CD1c-positive myeloid dendritic cell (primary cell): ENCODE measurements at regions not wholly inside any gene's neighbourhood (a gene's known extent, or its start where the extent isn't known, plus 50 kb on each side); places are given as distances from the start of the nearest gene placed in this dataset.

Source experiments
- DNase-seq: peaks from one replicate; pipeline ENCODE4 v3.0.0-alpha.2; 2016; ENCODE audit errors: extremely low spot score

- no peak for DNase-seq
Observed at GRCh38 chr2:217165547-217165946, 305.7 kb upstream of the TNP1 start.

- DNase-seq: no peak
Observed at GRCh38 chr2:217163987-217164386, 304.1 kb upstream of the TNP1 start.

DNA sequence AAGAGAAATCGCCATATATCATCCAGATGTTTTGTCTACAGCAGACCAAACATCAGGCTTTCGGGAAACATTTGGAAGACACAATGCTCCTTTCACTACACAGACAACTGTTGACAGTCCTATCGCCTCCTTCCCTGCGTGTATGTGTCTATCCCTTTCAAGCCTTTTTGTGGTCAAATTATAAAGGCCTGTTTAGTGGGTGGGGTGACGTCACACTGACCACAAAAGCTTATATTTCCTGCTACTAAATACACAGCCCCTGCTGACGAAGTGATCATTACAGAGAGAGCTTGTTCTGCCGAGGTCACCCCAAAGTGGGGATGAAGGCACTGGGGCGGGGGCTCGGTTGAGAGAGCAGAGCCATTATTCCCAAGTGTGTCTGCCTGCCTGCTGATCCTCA is 302.7 kb upstream of the TNP1 start:
- peak; percentile 70 for DNase-seq

- DNase-seq: peak; percentile 78
Observed at GRCh38 chr2:217160978-217161973, 301.4 kb upstream of the TNP1 start.

- DNase-seq: peak; percentile 19
Observed at GRCh38 chr2:217160103-217160743, 300.4 kb upstream of the TNP1 start.

DNA sequence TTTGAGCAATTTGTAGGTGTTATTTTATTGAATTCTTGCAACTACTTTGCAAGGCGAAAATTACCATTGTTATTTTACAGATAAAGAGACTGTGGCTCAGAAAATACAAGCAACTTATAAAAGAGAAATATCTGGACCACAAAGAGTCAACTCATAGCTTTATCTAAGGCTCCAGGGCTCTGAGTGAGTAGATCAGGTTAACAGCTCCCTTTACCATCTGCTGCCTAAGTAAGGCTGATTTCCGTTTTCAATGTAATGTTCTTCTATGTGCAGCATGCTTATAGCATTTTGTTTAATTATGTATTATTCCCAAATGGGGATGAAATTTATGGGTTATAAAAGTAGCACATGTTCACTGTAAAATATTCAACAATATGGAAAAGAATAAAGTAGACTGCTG is 299.1 kb upstream of the TNP1 start:
- DNase-seq: no peak

GRCh38 chr2:217157581-217157980 is 297.7 kb upstream of the TNP1 start:
- no peak for DNase-seq

DNA sequence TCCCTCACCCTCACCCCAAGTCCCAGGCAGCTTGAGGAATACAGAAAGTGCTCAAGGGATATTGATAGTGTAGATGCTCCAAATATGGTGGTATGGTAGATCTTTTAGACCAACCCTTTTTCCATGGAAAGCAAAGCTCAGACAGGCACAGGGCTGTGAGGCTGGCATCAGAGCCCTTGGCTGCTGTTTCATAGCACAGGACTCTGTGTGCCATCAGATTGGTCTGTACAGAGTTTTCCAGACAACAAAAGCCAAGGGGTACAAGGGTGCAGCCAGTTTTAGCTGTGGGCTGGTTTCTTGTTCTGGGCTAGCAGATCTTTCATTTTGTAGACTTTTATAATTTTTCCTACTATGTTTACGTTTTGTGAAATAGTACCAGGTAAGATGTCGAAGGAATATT is 296.9 kb upstream of the TNP1 start:
- no peak for DNase-seq

GRCh38 chr2:217154923-217155322 is 295.1 kb upstream of the TNP1 start:
- DNase-seq: no peak

DNA sequence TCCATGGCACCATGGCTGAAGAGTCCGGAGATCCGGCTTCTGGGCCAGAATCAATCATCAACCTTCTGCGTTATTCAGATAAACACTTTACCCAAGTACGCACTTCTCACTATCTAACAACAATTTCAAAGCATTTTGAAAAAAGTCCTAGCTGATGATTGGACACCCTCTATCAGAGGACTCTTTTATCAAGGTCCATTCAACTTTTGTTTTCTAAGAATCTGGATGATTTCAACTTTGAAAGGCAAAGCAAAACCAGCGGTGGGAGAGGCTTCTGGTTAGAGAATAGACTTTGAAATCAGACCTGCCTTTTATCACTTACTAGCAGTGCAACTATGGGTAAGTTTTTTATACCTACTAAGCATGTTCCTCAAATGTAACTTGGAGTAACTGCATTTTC is 293.6 kb upstream of the TNP1 start:
- DNase-seq: no peak

- no peak for DNase-seq
Observed at GRCh38 chr2:217152831-217153230, 293.0 kb upstream of the TNP1 start.

- DNase-seq: no peak
Observed at GRCh38 chr2:217151509-217152206, 291.8 kb upstream of the TNP1 start.

GRCh38 chr2:217150236-217150635 is 290.4 kb upstream of the TNP1 start:
- no peak for DNase-seq

- no peak for DNase-seq
Observed at GRCh38 chr2:217149087-217149660, 289.3 kb upstream of the TNP1 start.

GRCh38 chr2:217147818-217148217 is 288.0 kb upstream of the TNP1 start:
- DNase-seq: no peak

DNA sequence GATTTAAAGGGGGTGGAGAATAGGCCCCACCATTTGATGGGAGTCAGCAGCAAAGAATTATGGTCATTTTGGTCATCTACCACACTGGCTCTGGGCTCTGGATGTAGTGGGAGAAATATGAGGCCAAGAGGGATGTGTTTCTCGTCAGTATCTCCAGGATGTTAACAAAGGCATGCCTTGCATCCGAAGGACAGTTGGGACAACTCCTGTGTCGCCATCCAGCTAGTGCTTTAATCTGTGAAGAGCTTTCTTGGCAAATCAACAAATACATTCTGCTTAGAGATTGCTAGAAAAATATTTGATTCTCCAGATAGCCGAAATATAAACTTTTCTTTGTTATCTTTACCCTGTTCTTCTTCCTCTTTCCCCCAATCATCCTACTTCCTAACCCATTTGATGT is 287.1 kb upstream of the TNP1 start:
- DNase-seq: no peak

DNA sequence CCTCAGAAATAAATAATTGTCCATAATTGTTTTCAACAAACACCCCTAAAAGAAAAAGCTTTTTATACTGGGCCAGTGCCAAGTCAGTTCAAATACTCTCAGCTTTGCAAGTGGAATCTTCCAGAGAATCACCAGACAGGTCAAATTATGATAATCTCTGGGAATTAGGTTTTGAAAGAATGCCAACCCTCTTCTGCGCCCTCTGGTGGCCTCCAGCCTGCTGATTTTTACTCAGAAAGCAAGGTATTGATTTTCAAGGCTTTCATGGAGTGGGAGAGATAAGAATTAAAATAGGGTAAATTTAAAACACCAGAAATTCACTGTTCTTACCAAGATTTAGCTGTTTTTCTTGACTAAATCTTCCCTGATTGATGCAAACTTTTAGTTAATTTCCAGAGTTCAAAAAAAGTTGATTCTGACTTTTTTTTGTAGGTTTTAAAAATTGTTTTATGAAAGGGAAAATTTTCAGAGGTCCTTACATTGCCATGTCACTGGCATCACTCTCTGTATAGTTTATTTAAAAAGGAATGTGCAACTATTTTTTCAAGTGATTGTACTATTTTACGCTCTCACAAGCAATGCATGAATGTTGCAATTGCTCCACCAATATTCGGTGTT is 282.9 kb upstream of the TNP1 start:
- DNase-seq: peak; percentile 44

GRCh38 chr2:217138284-217138683 is 278.4 kb upstream of the TNP1 start:
- DNase-seq: no peak

DNA sequence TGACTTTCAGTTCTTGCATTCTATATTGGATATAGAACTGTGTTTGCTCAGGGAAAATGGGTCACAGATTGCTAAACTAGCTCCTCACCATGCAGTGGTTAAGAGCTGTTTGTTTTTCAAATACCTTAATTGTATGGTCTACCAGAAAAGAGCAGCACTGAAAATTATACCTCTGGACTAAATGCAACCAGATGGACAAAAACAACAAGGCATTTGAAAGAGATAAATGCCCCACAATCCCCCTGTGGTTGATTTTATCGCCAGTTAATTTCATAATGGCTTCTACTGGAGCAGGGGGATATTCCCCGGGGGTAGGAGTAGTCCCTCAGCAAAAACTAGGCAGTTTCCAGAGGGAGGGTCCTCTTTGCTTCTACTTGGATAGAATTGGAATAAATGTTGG is 267.9 kb upstream of the TNP1 start:
- no peak for DNase-seq

- no peak for DNase-seq
Observed at GRCh38 chr2:217125014-217125413, 265.1 kb upstream of the TNP1 start.

DNA sequence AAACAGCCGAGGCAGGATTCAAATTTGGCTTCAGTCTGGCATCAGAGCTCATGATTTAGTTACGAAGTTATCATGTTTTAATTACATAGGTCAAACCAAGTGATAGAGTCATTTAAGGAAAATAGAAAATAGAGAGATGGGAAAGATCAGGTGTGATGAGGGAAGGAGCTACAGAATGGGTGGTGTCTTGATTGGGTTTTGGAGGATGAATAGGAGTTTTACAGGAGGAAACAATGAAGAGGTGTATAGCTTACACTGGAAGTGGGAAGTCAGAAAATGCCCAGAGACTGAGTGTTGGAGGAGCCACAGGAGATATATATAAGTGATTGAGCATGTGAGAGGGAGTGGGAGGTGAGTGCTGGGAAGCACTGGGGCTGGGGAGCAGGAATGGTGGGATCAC is 264.2 kb upstream of the TNP1 start:
- no peak for DNase-seq

GRCh38 chr2:217121565-217121964 is 261.7 kb upstream of the TNP1 start:
- no peak for DNase-seq
